Keratinocyte (primary cell): ENCODE measurements at regions not wholly inside any gene's neighbourhood (a gene's known extent, or its start where the extent isn't known, plus 50 kb on each side); places are given as distances from the start of the nearest gene placed in this dataset.

Experiments
- DNase-seq: peaks from one replicate; pipeline ENCODE4 v3.0.0-alpha.2; 2011; ENCODE audit warnings: low read depth, missing footprints, low spot score
- FAIRE-seq: peaks from 2 replicates; lab custom pipeline; 2011; peaks lifted over from hg19 to GRCh38; lab: Jason Lieb, UNC
- H2AFZ ChIP-seq: 2 replicates; pipeline ENCODE4 v1.6.0; 2012; ENCODE audit warnings: low read length, control low read depth, inconsistent platforms; ENCODE audit not compliant: control insufficient read depth
- H3K27ac ChIP-seq: 2 replicates; pipeline ENCODE4 v1.5.1; 2011; ENCODE audit warnings: low read length; ENCODE audit not compliant: control insufficient read depth, insufficient read depth
- H3K27me3 ChIP-seq: 3 replicates; pipeline ENCODE4 v1.6.0; 2011; ENCODE audit warnings: low read length; ENCODE audit not compliant: control insufficient read depth, insufficient read depth; ENCODE audit errors: extremely low read depth
- H3K36me3 ChIP-seq, 2 experiments: 2 replicates in 1 of 2; 3 replicates in 1 of 2; pipeline ENCODE4 v1.5.1; 2011; ENCODE audit warnings: low read length in 2 of 2, mild to moderate bottlenecking in 1 of 2; ENCODE audit not compliant: control insufficient read depth in 2 of 2, insufficient read depth in 2 of 2; ENCODE audit errors: extremely low read depth in 1 of 2
- H3K4me1 ChIP-seq: 3 replicates; pipeline ENCODE4 v1.5.1; 2011; ENCODE audit warnings: low read length; ENCODE audit not compliant: control insufficient read depth, insufficient read depth; ENCODE audit errors: extremely low read depth
- H3K4me2 ChIP-seq: 3 replicates; pipeline ENCODE4 v1.6.0; 2011; ENCODE audit warnings: low read depth, low read length; ENCODE audit not compliant: control insufficient read depth, insufficient read depth; ENCODE audit errors: extremely low read depth
- H3K4me3 ChIP-seq, 3 experiments: fragments of 200-600 bp in 1 of 3; sonication (generic) in 1 of 3; 2 replicates in 2 of 3; 3 replicates in 1 of 3; pipeline ENCODE4 v1.5.1; 2011 to 2016; ENCODE audit warnings: low read length in 3 of 3, mild to moderate bottlenecking in 3 of 3, control low read depth in 2 of 3, inconsistent platforms in 1 of 3, low read depth in 1 of 3, mixed read lengths in 1 of 3, mixed run types in 1 of 3, moderate library complexity in 1 of 3; ENCODE audit not compliant: control insufficient read depth in 2 of 3, insufficient read depth in 2 of 3; ENCODE audit errors: extremely low read depth in 1 of 3
- H3K79me2 ChIP-seq: 2 replicates; pipeline ENCODE4 v1.6.0; 2012; ENCODE audit warnings: low read length; ENCODE audit not compliant: control insufficient read depth, insufficient read depth
- H3K9ac ChIP-seq: 3 replicates; pipeline ENCODE4 v1.6.0; 2011; ENCODE audit warnings: low read length; ENCODE audit not compliant: control insufficient read depth, insufficient read depth; ENCODE audit errors: extremely low read depth
- H3K9me1 ChIP-seq: 3 replicates; pipeline ENCODE4 v1.6.0; 2011; ENCODE audit warnings: low read length; ENCODE audit not compliant: control insufficient read depth, insufficient read depth; ENCODE audit errors: extremely low read depth
- H3K9me3 ChIP-seq: 2 replicates; pipeline ENCODE4 v1.5.1; 2012; ENCODE audit warnings: low read depth, low read length; ENCODE audit not compliant: control insufficient read depth
- H4K20me1 ChIP-seq: 3 replicates; pipeline ENCODE4 v1.6.0; 2011; ENCODE audit warnings: low read length; ENCODE audit not compliant: control insufficient read depth, insufficient read depth; ENCODE audit errors: extremely low read depth
- EZH2 ChIP-seq: IDR thresholded peaks from one replicate; pipeline ENCODE4 v1.6.1; 2012; ENCODE audit warnings: inconsistent platforms, mild to moderate bottlenecking, low read length, moderate library complexity
- dilution Hi-C: fragments of 300-500 bp; cut with MboI; formaldehyde crosslinking; loops from one replicate; pipeline ENCODE4 v1.7.0; 2020; ENCODE audit warnings: low sequenced_read_pairs; ENCODE audit not compliant: extremely low pct_ligation_motif_present
- TF ChIP-seq, protein P1 (sequence below), 3 experiments: IDR thresholded peaks in 1 of 3; conservative IDR thresholded peaks in 1 of 3; optimal IDR thresholded peaks in 1 of 3; 2 replicates in 2 of 3; 3 replicates in 1 of 3; pipeline versions ENCODE3 to v1.5.1; 2011; ENCODE audit warnings: low read length in 3 of 3, mild to moderate bottlenecking in 3 of 3, moderate library complexity in 2 of 3, control low read depth in 1 of 3, inconsistent platforms in 1 of 3; ENCODE audit not compliant: insufficient read depth in 2 of 3; ENCODE audit errors: extremely low read depth in 1 of 3

DNA sequence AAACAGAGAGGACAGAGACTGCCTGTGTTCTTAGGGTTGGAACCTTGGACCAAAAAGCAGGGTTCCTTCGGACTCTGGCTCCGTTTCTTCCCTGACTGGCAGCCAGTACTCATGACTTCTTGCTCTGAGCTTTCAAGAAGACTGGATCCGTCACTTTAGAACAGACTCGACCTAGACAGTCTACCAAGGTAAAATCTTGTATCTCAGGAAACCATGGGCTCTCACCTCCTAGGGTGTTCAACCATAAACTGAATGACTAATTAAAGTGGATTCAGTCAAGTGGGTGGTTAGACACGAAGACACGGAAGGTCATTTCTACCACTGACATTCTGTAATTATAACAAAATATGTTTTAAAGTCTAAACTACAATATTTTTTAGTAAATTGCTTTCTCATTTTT is 153.8 kb upstream of the SLC39A10 start:
- H3K4me3 ChIP-seq, result no peak overlapping the region
- dilution Hi-C loops, result no loop called here
- H3K36me3 ChIP-seq, result no peaks in the 10 kb centered on the region
- H2AFZ ChIP-seq, result no peak overlapping the region
- H3K9me1 ChIP-seq, result no peaks in the 10 kb centered on the region
- no peak overlapping the region for H3K27ac ChIP-seq
- H3K4me2 ChIP-seq, result no peak overlapping the region
- DNase-seq, result no peak
- no peak overlapping the region for H3K9ac ChIP-seq
- TF ChIP-seq, protein P1, sequence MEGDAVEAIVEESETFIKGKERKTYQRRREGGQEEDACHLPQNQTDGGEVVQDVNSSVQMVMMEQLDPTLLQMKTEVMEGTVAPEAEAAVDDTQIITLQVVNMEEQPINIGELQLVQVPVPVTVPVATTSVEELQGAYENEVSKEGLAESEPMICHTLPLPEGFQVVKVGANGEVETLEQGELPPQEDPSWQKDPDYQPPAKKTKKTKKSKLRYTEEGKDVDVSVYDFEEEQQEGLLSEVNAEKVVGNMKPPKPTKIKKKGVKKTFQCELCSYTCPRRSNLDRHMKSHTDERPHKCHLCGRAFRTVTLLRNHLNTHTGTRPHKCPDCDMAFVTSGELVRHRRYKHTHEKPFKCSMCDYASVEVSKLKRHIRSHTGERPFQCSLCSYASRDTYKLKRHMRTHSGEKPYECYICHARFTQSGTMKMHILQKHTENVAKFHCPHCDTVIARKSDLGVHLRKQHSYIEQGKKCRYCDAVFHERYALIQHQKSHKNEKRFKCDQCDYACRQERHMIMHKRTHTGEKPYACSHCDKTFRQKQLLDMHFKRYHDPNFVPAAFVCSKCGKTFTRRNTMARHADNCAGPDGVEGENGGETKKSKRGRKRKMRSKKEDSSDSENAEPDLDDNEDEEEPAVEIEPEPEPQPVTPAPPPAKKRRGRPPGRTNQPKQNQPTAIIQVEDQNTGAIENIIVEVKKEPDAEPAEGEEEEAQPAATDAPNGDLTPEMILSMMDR (optimal IDR thresholded peaks at IDR 0.05 in 1 of 3, IDR thresholded peaks at IDR 0.05 in 1 of 3, conservative IDR thresholded peaks at IDR 0.05 in 1 of 3; ENCODE audit: extremely low read depth in 1 of 3, insufficient read depth in 2 of 3, low read length in 3 of 3), result no peak
- no peak for TF ChIP-seq EZH2
- no peaks in the 10 kb centered on the region for H3K27me3 ChIP-seq
- no peaks in the 10 kb centered on the region for H4K20me1 ChIP-seq
- no peak for FAIRE-seq
- no peaks in the 10 kb centered on the region for H3K9me3 ChIP-seq
- no peaks in the 10 kb centered on the region for H3K4me1 ChIP-seq
- no peaks in the 10 kb centered on the region for H3K79me2 ChIP-seq

DNA sequence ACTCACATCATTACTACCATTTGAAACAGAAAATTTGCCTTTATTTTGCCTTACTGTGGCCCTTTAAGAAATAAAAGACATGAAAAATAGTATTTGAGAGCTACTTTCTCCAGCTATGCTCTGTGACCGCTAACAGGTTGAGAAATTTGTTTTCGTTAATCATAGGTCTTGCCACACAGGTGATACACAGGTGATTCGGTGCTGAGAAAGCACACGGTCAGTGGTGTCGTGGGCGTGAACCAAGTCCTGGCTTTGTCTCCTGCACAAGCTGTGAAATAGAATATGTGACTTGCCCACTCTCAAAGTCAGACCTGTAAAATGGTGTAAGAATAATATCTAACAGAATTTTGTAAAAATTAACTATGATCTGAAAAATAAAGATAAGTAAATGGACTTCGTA is 155.3 kb upstream of the SLC39A10 start:
- no peak overlapping the region for H2AFZ ChIP-seq
- no peak overlapping the region for H3K4me2 ChIP-seq
- no peak for TF ChIP-seq EZH2
- TF ChIP-seq, protein P1 (optimal IDR thresholded peaks at IDR 0.05 in 1 of 3, IDR thresholded peaks at IDR 0.05 in 1 of 3, conservative IDR thresholded peaks at IDR 0.05 in 1 of 3; ENCODE audit: extremely low read depth in 1 of 3, insufficient read depth in 2 of 3, low read length in 3 of 3), result no peak
- H3K79me2 ChIP-seq, result no peaks in the 10 kb centered on the region
- no peaks in the 10 kb centered on the region for H3K4me1 ChIP-seq
- no peak overlapping the region for H3K9ac ChIP-seq
- no peaks in the 10 kb centered on the region for H3K27me3 ChIP-seq
- no peak for DNase-seq
- dilution Hi-C loops, result no loop called here
- no peak overlapping the region for H3K27ac ChIP-seq
- FAIRE-seq, result no peak
- H3K9me1 ChIP-seq, result no peaks in the 10 kb centered on the region
- H3K9me3 ChIP-seq, result no peaks in the 10 kb centered on the region
- H4K20me1 ChIP-seq, result no peaks in the 10 kb centered on the region
- H3K4me3 ChIP-seq, result no peak overlapping the region
- no peaks in the 10 kb centered on the region for H3K36me3 ChIP-seq
